GM12878 (cell line): ENCODE measurements at regions not wholly inside any gene's neighbourhood (a gene's known extent, or its start where the extent isn't known, plus 50 kb on each side); places are given as distances from the start of the nearest gene placed in this dataset.

ENCODE experiments used
- ATAC-seq: fragments of 200-7000 bp; cut with Tn5 transposase; 3 replicates; pipeline ENCODE4 v1.9.1; 2020; ENCODE audit warnings: mild to moderate bottlenecking, moderate library complexity
- BruUV-seq: library from RNA; stranded (reverse); fragments of 400-500 nt; replicated peaks from 2 replicates; lab custom pipeline; 2021; lab: Mats Ljungman, UMichigan
- CTCF ChIA-PET: fragments of 300-600 bp; sonication (Branson Sonifier 250); formaldehyde crosslinking; extraction: SDS; loops from one replicate; lab custom pipeline; 2021; ENCODE audit warnings: inconsistent platforms; lab: Yijun Ruan, JAX
- POLR2A ChIA-PET: fragments of 350-600 bp; formaldehyde crosslinking; extraction: SDS; loops from one replicate; lab custom pipeline; 2021; ENCODE audit warnings: inconsistent platforms; lab: Charles Lee
- RAD21 ChIA-PET: fragments of 300-600 bp; sonication (Branson Sonifier 250); formaldehyde crosslinking; loops from one replicate; lab custom pipeline; 2023; ENCODE audit warnings: antibody characterized with exemption; ENCODE audit not compliant: unreplicated experiment; lab: Charles Lee
- SMC1A ChIA-PET: fragments of 300-600 bp; sonication (Branson Sonifier 250); formaldehyde crosslinking; loops from one replicate; lab custom pipeline; 2023; ENCODE audit not compliant: unreplicated experiment, uncharacterized antibody; lab: Charles Lee
- DNase-seq: peaks from one replicate; pipeline ENCODE4 v3.0.0-alpha.2; 2011; ENCODE audit warnings: low read depth, low spot score
- FAIRE-seq: peaks from 3 replicates; lab custom pipeline; 2011; peaks lifted over from hg19 to GRCh38; lab: Jason Lieb, UNC
- H2AFZ ChIP-seq: 2 replicates; pipeline ENCODE4 v1.6.0; 2011; ENCODE audit warnings: low read depth, low read length, control low read depth; ENCODE audit not compliant: control insufficient read depth
- H3K27ac ChIP-seq: 2 replicates; pipeline ENCODE4 v1.5.1; 2011; ENCODE audit warnings: control low read depth; ENCODE audit not compliant: control insufficient read depth, insufficient read depth
- H3K27me3 ChIP-seq, 2 experiments: replicated peaks in 1 of 2; 2 replicates each; pipeline versions ENCODE4 v1.6.0 to v1.6.1; 2011; ENCODE audit warnings: low read length in 1 of 2; ENCODE audit not compliant: control insufficient read depth in 2 of 2, insufficient read depth in 2 of 2
- H3K36me3 ChIP-seq, 2 experiments: 2 replicates each; pipeline ENCODE4 v1.5.1; 2011; ENCODE audit warnings: low read length in 1 of 2; ENCODE audit not compliant: control insufficient read depth in 2 of 2, insufficient read depth in 2 of 2
- H3K4me1 ChIP-seq: 2 replicates; pipeline ENCODE4 v1.6.1; 2011; ENCODE audit warnings: mild to moderate bottlenecking, low read length, moderate library complexity, mixed read lengths; ENCODE audit not compliant: control insufficient read depth, insufficient read depth
- H3K4me2 ChIP-seq: 2 replicates; pipeline ENCODE4 v1.6.0; 2011; ENCODE audit warnings: control low read depth; ENCODE audit not compliant: control insufficient read depth, insufficient read depth
- H3K4me3 ChIP-seq: fragments of 200-600 bp; sonication (generic); 2 replicates; pipeline ENCODE4 v1.5.1; 2016
- H3K79me2 ChIP-seq: 2 replicates; pipeline ENCODE4 v1.6.0; 2011; ENCODE audit warnings: low read length; ENCODE audit not compliant: control insufficient read depth, insufficient read depth
- H3K9ac ChIP-seq: 2 replicates; pipeline ENCODE4 v1.8.0; 2011; ENCODE audit warnings: low read length, control low read depth, mixed read lengths; ENCODE audit not compliant: control insufficient read depth, insufficient read depth
- H3K9me3 ChIP-seq: replicated peaks from 3 replicates; pipeline ENCODE4 v1.5.1; 2011; ENCODE audit warnings: mild to moderate bottlenecking, low read length; ENCODE audit not compliant: control insufficient read depth, insufficient read depth
- H4K20me1 ChIP-seq: 2 replicates; pipeline ENCODE4 v1.6.0; 2011; ENCODE audit not compliant: control insufficient read depth, insufficient read depth
- BHLHE40 ChIP-seq, 2 experiments: fragments of 450-650 bp in 1 of 2; IDR thresholded peaks; 2 replicates each; pipeline ENCODE4 v1.6.1; 2011 to 2017; ENCODE audit warnings: low read depth in 2 of 2, borderline replicate concordance in 1 of 2, improper control_type of control experiment in 1 of 2, low read length in 1 of 2, mild to moderate bottlenecking in 1 of 2
- MTA2 ChIP-seq: fragments of 450-650 bp; IDR thresholded peaks from 2 replicates; pipeline ENCODE4 v1.6.1; 2016; ENCODE audit warnings: low read depth, mild to moderate bottlenecking, moderate library complexity
- PKNOX1 ChIP-seq: fragments of 450-650 bp; IDR thresholded peaks from 2 replicates; pipeline ENCODE4 v1.6.1; 2016; ENCODE audit warnings: mild to moderate bottlenecking
- SKIL ChIP-seq: fragments of 450-650 bp; IDR thresholded peaks from 2 replicates; pipeline ENCODE4 v1.6.1; 2017; ENCODE audit warnings: mild to moderate bottlenecking, low read depth, inconsistent platforms; ENCODE audit not compliant: poor library complexity, severe bottlenecking
- STAT3 ChIP-seq: IDR thresholded peaks from 2 replicates; pipeline ENCODE4 v1.6.1; 2011; ENCODE audit warnings: low read depth, low read length, improper control_type of control experiment
- WGBS: methylation state at CpG from one replicate; pipeline ENCODE4 v1.1.6; 2016; ENCODE audit warnings: low lambda C conversion rate; ENCODE audit not compliant: insufficient replicate concordance, insufficient coverage; ENCODE audit errors: missing lambda C conversion rate; 5-methylcytosine and 5-hydroxymethylcytosine counted together
- in situ Hi-C: fragments of 300-500 bp; cut with MboI; formaldehyde crosslinking; loops from 9 replicates; pipeline ENCODE4 v1.14.3; 2018; ENCODE audit warnings: mixed read lengths
- intact Hi-C: fragments of 100-400 bp; cut with micrococcal nuclease; formaldehyde crosslinking; loops from one replicate; pipeline ENCODE4 v1.14.2; 2022; ENCODE audit not compliant: unreplicated experiment

GRCh38 chr12:19979584-19979983, 388.8 kb upstream of the PDE3A start:
- RAD21 ChIA-PET = no interaction called here
- no peaks in the 10 kb centered on the region; the same call in 2 of the 3 replicates for H3K9me3 ChIP-seq
- no peak overlapping the region for H2AFZ ChIP-seq
- no peaks in the 10 kb centered on the region for H3K27me3 ChIP-seq
- POLR2A ChIA-PET = no interaction called here
- intact Hi-C loops = no loop called here
- BruUV-seq = no TSS peak
- CTCF ChIA-PET = no interaction called here
- TF ChIP-seq STAT3 (no peak), MTA2 (no peak), PKNOX1 (no peak), SKIL (no peak), BHLHE40 (IDR thresholded peaks at IDR 0.05; ENCODE audit: borderline replicate concordance in 1 of 2, low read depth in 2 of 2, low read length in 1 of 2) (no peak)
- H3K79me2 ChIP-seq = no peaks in the 10 kb centered on the region
- H3K4me2 ChIP-seq = no peak overlapping the region
- DNase-seq (no peak), ATAC-seq (no peak), FAIRE-seq (no peak)
- 21% methylated on average over 3 of the region's 3 CpGs for WGBS
- H4K20me1 ChIP-seq = no peaks in the 10 kb centered on the region
- no peaks in the 10 kb centered on the region for H3K4me1 ChIP-seq
- H3K4me3 ChIP-seq = no peak overlapping the region
- H3K9ac ChIP-seq = no peak overlapping the region
- in situ Hi-C loops = no loop called here
- no peaks in the 10 kb centered on the region for H3K36me3 ChIP-seq
- SMC1A ChIA-PET = no interaction called here
- no peak overlapping the region for H3K27ac ChIP-seq
